ENCODE measurements at regions not wholly inside any gene's neighbourhood (a gene's known extent, or its start where the extent isn't known, plus 50 kb on each side); places are given as distances from the start of the nearest gene placed in this dataset.

GRCh38 chr9:90987566-90987965 lies 185.9 kb downstream of the SYK start:
- TF ChIP-seq CTCF (IDR thresholded peaks at IDR 0.05) (no peak), POLR2A (IDR thresholded peaks at IDR 0.05) (no peak), POLR2AphosphoS5 (IDR thresholded peaks at IDR 0.05) (no peak)

Data from breast epithelium (tissue), 3 donors.